ENCODE measurements at regions not wholly inside any gene's neighbourhood (a gene's known extent, or its start where the extent isn't known, plus 50 kb on each side); places are given as distances from the start of the nearest gene placed in this dataset.

DNA sequence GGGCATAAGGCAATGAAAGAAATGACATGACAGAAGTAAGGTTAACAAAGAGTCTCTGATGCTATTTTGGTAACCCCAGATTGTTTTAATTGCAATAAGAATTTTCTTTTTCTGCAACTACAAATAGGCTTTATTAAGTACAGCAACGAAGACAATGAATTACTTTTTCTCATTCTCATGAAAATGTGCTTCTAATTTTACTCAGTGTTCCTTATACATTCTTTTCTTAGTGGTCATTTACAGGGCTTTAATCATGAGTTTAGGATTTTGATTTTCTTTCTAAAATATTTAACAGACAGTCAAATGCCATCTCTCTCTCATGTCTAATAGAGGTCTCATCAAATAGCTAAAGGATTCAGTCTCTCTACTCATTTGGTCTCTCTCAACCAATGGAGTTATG, 452.1 kb downstream of the RAP2B start:
- no peak for DNase-seq
- no peak for TF ChIP-seq POLR2A (IDR thresholded peaks at IDR 0.05; ENCODE audit: low read length)
- TF ChIP-seq GATA1 (IDR thresholded peaks at IDR 0.05; ENCODE audit: low read depth, low read length), result no peak

DNA sequence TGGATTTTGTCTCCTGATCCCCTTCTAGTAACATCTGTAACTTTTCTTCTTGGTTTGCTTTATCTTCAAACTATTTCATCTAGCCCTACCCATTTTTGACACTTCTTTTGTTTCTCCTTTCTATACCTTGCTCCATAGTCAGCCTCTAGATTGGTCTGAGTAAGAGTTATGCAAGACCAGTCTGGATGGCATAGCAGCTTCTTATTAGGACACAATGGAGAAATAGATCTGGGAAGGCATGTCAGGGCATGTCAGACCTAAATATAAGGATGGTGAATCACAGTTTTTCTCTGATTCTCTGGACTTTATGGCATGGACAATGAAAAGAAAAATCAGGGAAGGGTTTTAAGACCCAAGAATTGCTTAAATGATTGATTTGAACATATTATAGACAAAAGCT, 452.5 kb downstream of the RAP2B start:
- TF ChIP-seq GATA1 (IDR thresholded peaks at IDR 0.05; ENCODE audit: low read depth, low read length) (no peak), POLR2A (IDR thresholded peaks at IDR 0.05; ENCODE audit: low read length) (no peak)
- DNase-seq, result no peak

DNA sequence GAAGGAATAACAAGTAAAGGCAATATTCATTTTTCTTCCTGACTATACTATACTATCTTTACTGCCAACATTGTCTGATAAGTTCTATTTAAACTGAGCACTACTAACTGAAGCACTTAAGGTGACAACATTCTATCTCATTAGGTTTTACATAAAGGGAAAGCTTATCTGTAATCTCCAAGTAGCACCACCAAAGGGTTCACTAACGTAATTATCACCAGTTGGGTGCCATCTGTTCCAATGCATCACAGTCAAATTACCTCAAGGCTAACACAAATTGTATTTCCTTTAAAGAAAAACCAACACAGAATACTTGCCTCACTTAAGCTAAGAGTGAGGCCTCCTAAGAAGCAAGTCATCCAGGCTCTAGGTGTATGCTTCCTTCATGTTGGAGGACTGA, 453.8 kb downstream of the RAP2B start:
- DNase-seq, result no peak
- TF ChIP-seq GATA1 (IDR thresholded peaks at IDR 0.05; ENCODE audit: low read depth, low read length) (no peak), POLR2A (IDR thresholded peaks at IDR 0.05; ENCODE audit: low read length) (no peak)

DNA sequence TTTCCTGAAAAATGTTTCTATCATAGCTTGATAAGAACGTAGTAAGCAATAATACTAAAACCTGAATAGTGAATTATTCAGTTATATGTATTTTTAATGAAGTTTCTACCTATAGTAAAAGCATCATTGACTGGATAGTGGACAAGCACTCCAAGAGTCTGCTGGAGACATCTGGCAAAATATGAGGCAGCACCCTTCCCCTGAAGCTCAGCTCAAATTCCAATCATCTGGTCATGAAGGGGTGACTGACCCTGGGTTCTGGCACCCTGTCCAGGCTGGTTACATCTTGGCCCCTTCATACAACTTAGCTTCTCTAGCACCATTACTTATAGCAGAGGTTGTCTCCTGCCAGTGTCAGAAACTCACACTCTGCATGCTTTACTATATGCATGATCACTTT, 455.4 kb downstream of the RAP2B start:
- no peak for TF ChIP-seq GATA1 (IDR thresholded peaks at IDR 0.05; ENCODE audit: low read depth, low read length)
- TF ChIP-seq POLR2A (IDR thresholded peaks at IDR 0.05; ENCODE audit: low read length), result no peak
- no peak for DNase-seq

DNA sequence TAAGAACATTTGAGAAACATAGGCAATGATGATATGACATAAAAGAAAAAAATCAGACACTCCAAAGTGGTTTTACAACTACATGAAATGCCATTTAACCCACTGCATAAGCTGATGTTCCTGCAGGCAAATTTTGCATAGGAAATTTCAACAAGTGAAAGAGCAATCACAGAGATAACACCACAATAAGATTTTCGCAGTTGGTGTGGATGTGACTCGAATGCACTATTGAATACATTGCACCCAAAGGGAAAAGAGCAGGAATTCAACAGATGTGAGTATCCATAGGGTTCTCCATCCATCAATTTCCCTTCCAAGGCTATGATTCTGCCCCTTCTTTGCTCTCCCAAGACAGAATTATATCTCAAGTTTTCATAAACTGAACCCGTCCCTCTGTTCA, 456.1 kb downstream of the RAP2B start:
- no peak for DNase-seq
- no peak for TF ChIP-seq POLR2A (IDR thresholded peaks at IDR 0.05; ENCODE audit: low read length)
- TF ChIP-seq GATA1 (IDR thresholded peaks at IDR 0.05; ENCODE audit: low read depth, low read length), result no peak

DNA sequence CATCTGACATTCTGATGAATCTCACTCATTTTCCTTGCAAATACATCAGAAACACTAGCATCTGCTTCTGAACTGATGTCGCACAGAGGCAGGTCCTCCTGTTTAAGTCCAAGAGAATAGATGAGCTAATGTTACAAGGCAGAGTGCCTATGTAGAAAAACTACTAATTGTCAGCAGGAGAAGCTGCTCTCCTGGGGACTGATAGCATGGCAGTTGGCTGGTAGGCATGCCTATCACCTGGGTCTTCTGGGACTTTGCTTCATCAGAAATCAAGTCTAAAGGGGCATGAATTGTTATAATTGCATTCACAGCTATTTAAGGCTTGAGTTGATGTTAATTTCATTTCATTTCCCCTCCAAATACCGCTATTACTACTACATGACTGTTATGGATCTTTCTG, 457.2 kb downstream of the RAP2B start:
- no peak for DNase-seq
- TF ChIP-seq POLR2A (IDR thresholded peaks at IDR 0.05; ENCODE audit: low read length), result no peak

DNA sequence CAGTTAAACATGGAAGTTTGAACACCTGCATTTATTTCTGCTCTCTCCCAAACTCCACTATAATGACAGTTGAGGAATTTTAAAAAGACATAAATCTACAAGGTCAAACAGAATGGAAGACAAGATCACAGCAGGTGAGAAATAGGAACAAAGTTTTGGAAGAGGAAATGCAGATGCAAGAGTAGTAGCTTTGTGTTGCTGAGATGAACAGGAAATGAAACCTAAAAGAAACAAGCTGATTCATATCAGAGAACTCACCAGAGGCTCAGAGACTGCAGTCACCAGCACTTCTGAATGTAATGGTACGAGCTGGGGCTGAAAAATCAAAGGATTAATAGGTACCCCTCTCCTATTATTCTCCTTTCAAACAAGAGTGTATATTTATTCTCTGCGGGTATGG, 459.9 kb downstream of the RAP2B start:
- no peak for DNase-seq

DNA sequence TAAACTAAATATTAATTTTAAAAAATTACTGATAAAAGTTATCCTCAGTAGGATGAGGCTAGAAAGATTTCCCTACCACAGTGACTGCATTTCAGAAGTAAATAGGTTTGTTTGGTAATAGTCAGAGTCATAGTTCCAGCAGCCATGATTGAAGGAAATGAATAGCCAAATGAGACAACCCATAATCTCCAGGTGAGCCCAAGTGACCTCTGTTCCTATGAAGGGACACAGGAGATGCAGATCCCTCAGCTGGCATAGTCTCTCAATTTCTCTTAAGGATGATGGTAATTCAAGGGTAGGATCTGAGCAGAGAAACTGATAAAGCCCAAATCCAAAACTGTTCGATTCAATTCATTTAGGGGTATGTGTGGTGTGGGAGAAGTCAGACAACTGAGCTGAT, 461.8 kb downstream of the RAP2B start:
- no peak for DNase-seq
- TF ChIP-seq POLR2A (IDR thresholded peaks at IDR 0.05; ENCODE audit: low read length), result no peak
- TF ChIP-seq GATA1 (IDR thresholded peaks at IDR 0.05; ENCODE audit: low read depth, low read length), result no peak

More for the DNA sequence above, 459.9 kb downstream of the RAP2B start:
- TF ChIP-seq GATA1 (IDR thresholded peaks at IDR 0.05; ENCODE audit: low read depth, low read length) (no peak), POLR2A (IDR thresholded peaks at IDR 0.05; ENCODE audit: low read length) (no peak)

DNA sequence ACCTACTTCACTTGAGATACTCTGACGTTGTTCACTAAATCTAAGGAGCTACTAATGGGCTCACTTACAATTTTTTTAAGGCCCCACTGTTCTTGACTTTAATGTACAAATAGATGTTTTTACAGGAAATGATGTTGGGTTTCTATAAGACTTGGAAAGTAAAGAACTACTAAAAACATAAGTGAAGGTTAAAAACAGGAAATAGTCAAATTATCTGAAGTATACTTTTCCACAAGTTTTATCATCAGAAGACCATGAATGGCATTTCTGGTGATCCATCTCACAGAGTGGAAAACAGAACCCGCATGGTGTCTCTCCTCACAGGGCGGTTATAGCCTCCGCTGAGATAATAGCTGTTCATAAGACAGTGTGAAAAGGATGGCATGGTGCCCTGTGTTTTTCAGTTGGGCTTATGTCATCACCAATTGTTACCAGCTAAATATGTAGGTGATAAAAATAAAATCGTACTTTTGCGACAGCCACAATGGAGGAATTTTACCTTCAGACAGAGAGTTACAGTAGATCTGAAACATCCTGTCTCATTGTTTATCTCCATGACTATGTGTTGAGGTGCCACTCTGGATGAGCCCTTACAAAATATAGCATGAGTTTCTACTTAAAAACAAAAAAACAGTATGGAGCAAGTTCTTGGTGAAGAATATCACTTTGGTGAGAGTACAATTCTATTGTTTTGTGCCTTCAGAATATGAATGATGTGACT, 462.4 kb downstream of the RAP2B start:
- no peak for DNase-seq
- TF ChIP-seq POLR2A (IDR thresholded peaks at IDR 0.05; ENCODE audit: low read length), result no peak
- no peak for TF ChIP-seq GATA1 (IDR thresholded peaks at IDR 0.05; ENCODE audit: low read depth, low read length)

DNA sequence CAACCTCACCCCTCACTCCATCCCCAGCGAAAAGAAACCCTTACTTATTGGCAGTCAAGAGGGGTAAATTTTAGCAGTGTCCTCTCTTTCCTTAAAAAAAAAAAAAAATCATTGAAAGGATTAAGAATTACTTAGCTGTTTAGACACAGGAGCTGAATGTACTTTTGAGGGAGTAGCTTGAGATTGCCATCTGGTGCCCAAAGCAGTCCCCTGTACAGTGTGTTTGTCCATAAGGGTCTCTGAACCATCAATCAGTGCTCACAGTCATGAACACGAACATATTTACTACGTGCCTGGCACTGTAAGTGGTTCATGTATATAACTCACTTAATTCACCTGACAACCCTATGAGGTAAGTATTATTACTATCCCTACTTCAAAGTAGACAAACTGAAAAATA, 463.5 kb downstream of the RAP2B start:
- peak in 1 of 2 experiments; percentile 7 for DNase-seq
- no peak for TF ChIP-seq GATA1 (IDR thresholded peaks at IDR 0.05; ENCODE audit: low read depth, low read length)
- no peak for TF ChIP-seq POLR2A (IDR thresholded peaks at IDR 0.05; ENCODE audit: low read length)

DNA sequence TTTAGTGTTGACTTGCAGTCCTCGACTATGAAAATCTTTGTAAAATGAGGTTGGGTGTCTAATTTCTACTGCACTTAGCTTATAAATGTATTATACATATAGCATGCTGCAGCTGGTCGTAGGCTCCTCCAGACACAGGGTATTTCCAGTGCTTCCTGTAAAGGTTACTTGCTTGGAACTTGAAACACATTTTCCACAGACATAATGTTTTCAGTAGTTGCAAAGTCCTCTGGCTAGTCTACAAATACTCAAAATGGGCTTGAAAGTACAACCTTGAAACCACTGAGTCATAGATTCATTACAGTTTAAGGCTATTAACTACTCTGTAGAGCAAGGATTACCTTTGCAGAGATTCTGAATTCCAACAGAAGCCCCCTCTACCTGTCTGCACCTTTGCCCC, 464.1 kb downstream of the RAP2B start:
- no peak for TF ChIP-seq GATA1 (IDR thresholded peaks at IDR 0.05; ENCODE audit: low read depth, low read length)
- no peak for TF ChIP-seq POLR2A (IDR thresholded peaks at IDR 0.05; ENCODE audit: low read length)
- no peak for DNase-seq

DNA sequence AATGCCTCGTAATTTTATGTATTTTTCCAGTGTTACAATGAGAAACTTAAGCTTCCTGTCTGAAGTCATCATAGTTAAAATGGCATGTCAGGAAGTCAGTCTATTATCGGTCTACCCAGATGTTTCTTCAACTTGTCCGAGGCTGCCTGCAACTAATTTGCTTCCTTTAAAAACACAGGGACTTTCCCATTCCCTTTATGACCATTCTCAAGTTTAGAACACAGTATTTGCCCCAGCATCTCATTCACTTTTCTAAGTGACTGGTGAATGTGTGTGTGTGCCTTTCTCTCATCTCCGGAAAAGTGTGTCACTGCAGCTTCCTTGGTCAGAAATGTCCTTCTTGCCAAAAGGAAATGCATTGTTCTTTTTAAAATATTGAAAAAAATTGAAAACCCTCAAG, 466.6 kb downstream of the RAP2B start:
- no peak for DNase-seq
- TF ChIP-seq GATA1 (IDR thresholded peaks at IDR 0.05; ENCODE audit: low read depth, low read length), result no peak
- no peak for TF ChIP-seq POLR2A (IDR thresholded peaks at IDR 0.05; ENCODE audit: low read length)

DNA sequence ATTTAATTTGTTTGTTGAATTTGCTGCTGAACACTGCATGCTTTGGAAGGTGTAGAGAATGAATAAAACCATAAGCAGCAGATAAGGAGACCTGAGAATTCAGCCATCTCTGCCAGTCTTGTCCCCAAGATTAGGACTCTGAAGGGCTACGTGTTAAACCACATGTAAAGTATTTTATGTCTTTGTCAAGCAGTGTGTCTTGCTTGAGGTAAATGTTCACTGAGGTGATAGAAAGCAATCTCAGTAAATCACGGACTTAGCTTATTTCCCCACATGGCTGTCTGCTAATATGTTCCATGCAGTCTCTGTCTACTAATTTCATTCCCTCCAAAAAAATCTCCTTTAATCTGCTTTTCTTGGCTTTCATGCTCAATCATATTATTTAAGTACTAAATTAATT, 467.1 kb downstream of the RAP2B start:
- TF ChIP-seq GATA1 (IDR thresholded peaks at IDR 0.05; ENCODE audit: low read depth, low read length) (no peak), POLR2A (IDR thresholded peaks at IDR 0.05; ENCODE audit: low read length) (no peak)
- DNase-seq, result no peak

DNA sequence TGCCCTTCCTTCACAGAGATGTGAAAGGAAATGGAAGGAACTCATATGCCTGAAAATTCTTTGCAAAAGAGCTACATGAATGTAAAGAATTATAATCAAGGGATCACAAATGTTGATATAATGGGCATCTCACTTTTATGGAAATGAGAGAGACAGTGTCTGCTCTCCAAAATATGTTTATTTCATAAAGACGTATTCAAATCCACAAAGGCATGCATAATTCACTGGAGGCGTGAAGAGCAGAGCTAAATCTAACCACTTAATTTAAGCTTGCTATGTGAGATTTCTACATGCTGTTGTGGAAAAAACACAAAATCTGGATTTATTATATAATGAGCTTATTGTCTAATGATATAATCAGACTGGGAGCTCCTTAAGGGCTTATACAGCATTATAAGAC, 469.1 kb downstream of the RAP2B start:
- TF ChIP-seq GATA1 (IDR thresholded peaks at IDR 0.05; ENCODE audit: low read depth, low read length) (no peak), POLR2A (IDR thresholded peaks at IDR 0.05; ENCODE audit: low read length) (no peak)
- no peak for DNase-seq

DNA sequence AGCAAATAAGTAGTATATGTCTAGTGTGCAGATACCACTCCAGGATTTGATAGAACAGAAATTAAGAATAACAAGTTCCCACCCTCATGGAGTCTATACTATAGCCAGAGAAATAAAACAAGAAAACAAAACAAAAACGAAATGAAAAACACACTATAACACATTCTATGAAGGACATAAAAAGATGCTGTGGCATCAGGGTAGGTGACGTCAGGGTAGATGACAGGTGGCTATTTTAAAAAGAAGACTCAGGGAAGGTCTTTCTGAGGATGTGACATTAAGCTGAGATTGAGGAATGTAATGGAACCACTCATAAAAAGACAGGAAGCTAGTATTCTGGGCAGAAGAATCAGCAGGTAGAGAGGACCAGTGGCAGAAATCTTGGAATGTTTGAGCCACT, 469.6 kb downstream of the RAP2B start:
- DNase-seq, result no peak
- TF ChIP-seq POLR2A (IDR thresholded peaks at IDR 0.05; ENCODE audit: low read length), result no peak
- no peak for TF ChIP-seq GATA1 (IDR thresholded peaks at IDR 0.05; ENCODE audit: low read depth, low read length)

DNA sequence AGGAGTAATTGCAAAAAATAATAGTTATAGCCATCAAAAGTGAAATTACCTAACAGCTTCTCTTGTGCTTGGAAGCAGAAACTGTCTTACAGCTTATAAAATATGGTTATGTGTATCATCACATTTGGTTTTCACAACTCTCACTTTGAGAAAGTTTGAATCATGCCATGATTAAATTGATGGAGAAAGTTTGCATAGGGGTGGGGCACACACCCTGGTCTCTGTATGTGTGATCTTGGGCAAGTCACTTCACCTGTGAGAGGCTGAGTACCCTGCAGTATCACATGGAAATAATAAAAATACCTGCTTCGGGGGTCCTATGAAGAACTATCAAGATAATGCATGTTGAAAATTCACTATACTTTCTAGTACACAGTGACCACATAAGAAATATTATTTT, 471.4 kb downstream of the RAP2B start:
- TF ChIP-seq POLR2A (IDR thresholded peaks at IDR 0.05; ENCODE audit: low read length) (no peak), GATA1 (IDR thresholded peaks at IDR 0.05; ENCODE audit: low read depth, low read length) (no peak)
- no peak for DNase-seq
